ENCODE measurements at regions not wholly inside any gene's neighbourhood (a gene's known extent, or its start where the extent isn't known, plus 50 kb on each side); places are given as distances from the start of the nearest gene placed in this dataset.

DNA sequence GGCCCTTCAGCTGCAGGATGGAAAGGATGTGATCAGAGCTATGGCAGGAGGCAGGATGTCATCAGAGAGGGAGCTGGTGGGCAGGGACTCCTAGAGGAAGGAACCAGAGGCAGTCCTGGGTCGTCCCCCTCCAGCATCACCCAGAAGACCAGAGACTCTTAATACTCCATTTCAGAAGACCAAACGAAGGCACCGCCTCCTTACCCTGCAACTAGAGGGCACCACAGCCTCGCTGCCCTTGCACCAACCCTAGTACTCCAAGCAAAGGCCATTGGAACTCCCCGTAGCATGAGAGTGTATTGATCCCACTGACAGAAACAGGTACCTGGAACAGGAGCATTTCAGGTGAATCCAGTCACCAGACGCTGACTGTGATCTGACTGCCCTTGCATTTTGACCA lies 598.1 kb downstream of the NPHP4 start:
- DNase-seq = no peak

DNA sequence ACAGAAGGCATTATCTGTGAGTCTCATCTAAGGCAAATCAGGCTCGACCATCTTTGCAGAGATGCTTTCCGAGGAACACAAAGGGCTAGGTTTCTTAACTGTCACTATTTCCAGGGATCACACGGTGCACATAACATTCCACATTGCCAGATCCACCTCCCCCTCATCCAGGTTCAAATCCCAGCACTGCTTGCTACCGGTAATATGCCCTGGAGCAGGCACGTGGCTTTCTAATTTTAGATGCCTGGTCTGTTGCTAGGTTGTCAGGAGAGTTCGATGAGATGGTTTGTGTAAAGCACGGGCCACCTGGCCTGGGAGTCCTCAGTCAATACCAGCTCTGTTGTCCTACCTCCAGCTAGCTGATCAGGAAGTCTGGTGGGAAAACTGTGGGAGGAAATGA lies 598.6 kb downstream of the NPHP4 start:
- DNase-seq = no peak

DNA sequence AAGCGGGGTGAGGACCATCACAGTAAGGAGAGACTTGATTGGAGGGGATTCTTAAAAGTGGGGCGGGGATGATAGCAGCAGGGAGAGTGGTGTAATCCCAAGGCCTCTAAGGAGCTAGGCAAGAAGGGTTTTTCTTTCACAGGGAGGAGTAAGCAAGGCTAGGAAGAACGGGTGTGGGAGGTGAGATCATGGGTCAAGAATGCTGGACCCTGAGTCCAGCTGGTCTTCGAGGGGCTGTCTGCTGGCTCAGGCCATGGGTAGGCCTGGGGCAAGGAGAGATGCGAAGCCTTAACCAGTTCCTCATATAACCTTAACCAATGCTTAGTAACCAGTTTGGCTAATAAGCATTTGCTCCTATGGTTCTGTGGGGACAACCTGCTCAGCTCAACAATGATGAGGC lies 599.1 kb downstream of the NPHP4 start:
- no peak for DNase-seq

DNA sequence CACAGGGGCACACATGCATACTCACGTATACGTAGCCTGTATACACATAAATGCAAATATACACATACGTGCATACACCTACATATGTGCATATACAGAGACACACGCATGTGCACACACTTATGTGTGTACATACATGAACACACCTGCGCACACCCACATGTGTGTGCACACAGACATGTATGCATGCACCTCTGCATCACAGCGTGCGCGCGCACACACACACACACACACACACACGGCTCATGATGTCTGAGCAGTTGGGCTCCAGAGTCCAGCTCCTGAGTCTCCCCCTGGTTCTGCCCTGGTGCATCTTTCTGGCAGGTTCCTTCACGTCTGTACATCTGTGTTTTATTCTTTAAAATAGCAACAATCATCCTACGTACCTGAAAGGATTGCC lies 600.5 kb downstream of the NPHP4 start:
- DNase-seq = no peak

DNA sequence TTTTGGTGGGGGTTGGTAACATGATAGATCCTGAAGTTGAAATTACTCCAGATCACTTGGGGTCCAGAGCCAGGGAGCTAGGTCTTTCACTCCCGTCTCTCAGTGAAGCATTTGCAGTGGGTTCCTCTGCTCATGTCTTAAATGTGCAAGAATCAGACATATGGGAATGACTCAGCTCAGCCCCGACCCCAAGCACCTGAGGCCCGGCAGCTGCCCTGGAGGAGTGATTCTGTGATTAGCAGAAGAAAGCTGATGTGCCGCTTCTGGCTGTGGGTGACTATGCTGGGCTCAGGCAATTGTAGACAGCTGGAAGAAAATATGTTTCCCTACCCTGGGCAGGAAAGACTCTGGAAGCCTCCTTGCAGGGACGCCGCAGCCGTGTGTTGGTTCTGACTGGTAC lies 601.7 kb downstream of the NPHP4 start:
- DNase-seq = no peak

DNA sequence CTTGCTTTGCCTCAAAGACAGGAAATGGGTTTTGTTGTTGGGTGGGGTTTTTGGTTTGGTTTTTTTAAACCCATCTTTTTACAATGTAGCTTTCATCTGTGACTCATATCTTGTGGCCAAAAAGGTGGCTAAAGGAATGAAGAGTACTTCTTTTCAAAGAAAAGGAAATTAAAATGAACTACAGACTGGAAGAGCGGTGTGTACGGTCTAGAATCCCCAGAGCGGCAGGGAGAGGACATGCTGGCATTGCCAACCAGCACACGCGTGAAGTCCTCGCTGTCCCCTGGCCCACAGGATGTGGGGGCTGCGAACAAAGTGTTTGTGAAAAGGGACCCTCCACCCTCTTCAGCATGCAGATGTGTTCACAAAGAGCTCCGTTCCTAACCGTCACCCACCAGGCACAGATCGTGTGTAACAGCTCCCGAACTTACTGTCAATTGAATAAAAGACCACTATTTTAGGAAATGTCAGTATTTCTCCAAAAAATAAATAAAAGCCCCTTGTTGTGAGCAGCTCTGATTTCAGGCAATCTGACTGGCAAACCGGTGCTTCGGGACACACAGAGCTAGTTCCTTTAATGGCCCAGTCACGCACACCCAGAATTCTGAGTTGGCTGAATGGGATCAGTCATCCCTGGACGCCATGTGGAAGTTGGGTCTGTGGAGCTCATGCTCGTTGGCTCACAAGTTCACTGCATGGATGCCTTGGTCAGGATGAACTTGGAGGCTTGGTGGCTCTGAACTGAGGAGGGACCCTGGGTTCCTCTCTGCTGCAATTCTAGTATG lies 602.9 kb downstream of the NPHP4 start:
- DNase-seq = peak; percentile 14

DNA sequence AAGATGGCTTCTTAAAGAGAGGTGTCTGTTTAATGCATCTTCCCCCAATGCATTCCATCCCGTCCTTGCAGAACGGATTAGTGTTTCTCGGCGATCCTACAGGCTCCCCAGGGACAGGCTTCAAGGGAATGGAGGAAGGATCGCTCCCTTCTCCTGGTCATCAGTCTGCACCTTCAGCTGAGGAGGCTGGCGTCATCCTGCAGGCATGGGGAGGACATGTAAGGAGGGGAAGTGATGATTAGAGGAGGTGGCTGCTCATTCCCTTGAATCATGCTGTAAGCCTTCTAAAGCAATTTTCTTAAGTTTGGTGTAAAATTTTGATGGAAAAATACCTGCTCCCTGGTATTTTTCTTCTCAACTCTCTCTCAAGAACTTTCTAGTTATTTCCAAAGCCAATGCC lies 603.6 kb downstream of the NPHP4 start:
- no peak for DNase-seq

DNA sequence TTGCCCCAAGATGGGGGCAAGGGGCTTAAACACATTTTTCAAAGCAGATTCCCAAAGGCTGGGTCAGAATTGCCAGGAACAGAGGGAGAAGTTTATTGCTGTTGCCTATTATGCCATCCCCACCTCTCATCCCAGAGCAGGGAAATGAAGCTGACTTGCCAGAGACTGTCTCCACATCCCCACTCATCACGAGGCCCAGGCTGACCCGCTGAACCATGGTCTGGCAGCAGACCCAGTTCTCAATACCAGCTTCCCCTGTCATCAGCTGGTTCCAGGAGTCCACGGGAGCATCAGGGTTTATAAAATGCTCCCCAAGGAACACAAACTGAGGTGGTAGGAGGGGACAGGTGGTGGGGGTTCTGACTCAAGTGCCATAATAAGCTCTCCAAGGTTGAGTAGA lies 605.9 kb downstream of the NPHP4 start:
- no peak for DNase-seq

DNA sequence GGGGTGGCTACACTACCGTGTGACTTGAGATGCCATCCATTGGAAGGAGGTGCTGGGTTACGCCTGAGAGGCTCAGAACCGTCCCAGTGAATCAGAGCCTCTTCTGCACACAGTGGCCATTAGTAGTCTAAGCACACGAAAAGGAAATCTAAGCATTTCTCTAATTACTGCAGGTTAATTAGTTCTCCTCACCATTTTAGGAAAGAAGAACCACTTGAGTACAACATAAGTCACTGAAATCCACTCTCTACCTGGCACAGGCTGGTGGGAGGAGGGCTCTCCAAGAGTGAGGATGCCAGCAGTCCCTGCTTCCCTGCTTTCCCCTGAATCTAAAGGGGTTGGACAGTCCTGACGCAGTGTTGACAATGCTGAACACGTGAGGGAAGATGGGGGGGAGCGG lies 606.3 kb downstream of the NPHP4 start:
- DNase-seq = no peak

DNA sequence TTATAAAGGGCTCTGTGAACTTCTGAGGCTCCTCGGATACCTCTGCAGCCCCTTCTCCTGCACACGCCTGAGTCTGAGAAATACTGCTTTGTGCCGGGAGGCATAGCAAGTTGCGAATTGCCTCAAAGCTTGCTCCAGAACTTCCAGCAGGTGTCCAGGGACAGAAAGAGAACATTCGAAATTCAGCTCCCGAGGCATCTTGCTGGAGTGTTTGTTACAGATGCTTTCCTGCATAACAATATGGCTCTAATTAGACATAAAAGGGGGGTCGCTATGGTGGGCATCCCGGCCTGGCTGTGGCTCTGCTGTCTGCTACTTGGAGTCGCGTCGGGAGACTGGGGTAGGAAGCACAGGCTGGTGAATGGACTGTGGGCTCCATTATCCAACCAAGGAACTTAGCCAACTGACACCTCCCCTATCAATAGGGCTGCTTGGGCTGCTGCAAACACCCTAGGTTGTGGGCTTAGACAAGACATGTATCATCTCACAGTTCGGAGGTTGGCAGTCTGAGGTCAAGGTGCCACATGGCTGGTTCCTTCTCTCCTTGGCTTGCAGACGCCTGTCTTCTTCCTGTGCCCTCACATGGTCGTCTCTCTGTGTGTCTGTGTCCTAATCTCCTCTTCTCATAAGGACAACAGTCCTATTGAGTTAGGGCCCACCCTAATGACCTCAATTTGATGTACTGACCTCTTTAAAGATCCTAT lies 607.0 kb downstream of the NPHP4 start:
- no peak for DNase-seq

DNA sequence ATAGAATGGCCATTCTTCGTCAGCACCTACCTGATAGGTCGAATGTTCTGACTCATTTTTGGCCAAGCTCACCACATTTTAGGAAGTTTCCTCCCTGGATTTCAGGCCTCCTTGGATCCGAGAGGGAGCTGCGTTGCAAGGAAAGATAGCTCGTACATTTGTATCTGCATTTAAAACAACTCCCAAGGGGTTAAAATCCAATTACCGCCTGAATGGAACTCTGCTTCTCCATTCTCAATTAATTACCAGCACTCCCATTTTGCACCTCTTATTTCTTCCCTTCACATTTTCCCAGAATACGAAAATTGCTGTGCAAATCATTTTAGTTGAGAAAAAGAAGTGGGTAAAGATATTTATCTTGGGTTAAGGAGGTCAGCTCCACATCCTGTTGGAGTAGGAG lies 610.7 kb downstream of the NPHP4 start:
- DNase-seq = no peak

DNA sequence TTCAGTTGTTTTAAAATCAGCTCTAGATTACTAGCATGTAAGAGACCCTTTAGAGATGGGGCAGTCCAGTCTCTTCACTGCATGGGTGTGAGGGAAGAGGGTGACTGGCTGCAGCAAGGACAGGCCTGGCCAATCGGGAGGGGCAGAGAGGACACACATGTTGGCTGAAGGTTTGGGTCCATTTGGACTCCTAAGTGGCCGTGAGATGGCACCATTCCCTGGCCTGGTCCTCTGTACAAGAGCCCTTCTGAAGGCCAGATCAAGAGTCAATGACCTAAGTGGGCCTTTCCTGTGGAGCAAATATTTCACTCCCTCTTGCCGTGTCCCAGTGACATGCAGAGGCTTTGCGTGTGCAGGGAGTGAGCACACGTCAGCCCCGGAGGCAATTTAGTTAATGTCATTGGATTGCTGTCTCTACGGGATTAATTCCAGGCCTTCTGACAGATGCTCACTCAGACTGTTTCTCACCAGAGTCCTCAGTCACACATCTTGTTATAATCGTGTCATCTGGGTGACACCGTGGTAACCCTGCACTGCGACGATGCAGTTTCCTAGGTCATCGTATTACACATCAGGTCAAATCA lies 613.0 kb downstream of the NPHP4 start:
- no peak for DNase-seq

DNA sequence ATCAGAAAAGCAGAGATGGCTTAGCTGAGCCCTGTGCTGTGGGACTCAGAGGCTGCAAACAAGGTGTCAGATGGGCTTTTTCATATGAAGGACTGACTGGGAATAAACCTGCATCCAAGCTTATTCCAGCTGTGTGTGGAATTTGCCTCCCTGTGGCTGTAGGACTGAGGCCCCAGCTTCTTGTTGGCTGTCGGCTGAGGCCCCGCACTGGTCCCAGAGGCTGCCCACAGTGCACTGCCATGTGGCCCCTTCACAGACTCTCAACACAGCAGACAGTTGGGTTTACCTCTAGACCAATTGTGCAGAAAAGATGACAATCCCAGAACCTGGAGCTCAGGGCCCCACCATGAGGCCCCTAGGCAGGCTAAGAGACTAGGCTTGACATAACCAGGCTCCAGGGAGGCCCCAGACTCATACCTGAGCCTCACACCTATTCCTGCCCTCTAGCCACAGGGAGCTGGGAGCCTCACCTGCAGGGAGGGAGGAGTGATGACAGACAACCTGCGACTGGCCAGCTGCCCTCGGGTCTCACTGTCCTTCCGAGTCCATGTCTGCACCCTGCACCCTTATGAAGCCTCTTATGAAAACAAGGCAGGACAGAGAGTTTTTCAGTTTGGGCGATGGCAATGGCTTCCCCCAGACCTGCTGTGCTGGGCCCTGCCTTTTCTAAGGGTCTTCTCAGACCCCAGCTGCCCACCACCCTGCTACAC lies 615.5 kb downstream of the NPHP4 start:
- no peak for DNase-seq

DNA sequence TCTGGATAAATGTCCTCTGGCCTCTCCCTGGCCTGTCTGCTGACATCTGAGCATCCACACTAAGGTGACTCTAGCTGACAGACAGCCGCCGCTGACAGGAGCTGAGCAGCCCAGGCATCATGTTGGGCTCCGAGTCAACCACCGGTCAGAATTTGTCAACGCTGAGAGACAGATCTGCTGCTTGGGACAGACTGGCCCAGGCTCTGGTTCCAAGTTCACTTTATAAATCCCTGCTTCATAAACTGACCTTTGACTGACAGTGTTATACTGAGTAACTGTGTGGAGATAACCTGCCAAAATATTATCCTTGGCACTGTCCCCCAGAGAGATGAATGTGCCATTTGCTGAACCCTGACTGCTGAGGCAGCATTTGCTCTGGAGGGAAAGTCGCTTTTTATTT lies 616.7 kb downstream of the NPHP4 start:
- DNase-seq = no peak

DNA sequence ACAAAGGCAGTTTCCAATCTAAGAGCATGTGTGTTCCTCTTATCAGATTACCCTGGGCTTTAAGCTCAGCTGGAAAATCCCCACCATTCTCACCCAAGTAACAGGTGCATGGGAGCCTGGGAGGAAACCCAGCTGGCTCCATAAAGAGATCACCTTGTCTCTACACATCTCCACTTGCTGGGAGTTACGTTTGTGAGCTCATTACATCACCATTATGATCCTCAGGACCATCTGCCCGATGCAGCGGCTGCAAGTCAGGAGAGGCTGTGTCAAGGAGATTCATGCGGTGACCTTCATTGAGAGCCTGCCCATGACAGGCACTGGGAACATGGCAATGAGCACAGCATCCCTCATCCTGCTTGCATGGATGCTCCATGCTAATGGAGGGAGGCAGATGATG lies 618.0 kb downstream of the NPHP4 start:
- DNase-seq = no peak

DNA sequence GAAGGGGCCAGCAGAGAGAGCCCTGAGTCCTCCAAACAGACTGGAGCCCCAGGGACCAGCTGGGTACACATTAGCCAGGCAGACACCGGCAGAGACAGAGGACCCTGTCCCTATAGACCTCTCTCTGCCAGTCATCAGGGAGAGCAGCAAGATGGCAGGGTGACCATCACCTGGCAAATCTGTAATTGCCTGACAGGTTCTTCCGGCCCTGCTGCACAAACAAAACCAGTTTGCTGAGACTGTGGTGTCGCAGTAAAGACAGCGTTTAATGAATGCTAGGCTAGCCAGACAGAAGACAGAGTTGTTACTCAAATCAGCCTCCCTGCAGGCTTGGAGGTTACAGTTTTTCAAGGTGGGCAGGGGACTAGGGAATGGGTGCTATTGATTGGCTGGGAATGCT lies 618.9 kb downstream of the NPHP4 start:
- no peak for DNase-seq

DNA sequence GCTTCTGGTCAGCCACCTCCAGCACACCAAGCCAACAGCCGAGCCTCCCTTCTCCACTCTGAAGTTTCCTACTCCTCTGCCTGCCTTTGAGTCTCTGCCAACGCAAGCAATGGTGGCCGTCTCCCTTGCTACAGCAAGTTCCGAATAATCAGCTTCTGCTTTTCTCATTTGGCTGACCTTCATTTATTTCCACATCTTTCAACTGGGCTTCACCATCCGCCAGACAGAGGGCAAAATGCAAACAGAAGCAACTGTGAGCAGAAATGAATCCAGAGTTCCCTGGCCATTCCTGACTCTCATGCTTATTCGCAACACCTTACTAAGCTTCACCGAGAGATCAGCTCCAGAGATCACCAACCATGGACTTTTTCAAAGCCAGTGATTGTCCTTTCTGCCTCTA lies 621.0 kb downstream of the NPHP4 start:
- no peak for DNase-seq

DNA sequence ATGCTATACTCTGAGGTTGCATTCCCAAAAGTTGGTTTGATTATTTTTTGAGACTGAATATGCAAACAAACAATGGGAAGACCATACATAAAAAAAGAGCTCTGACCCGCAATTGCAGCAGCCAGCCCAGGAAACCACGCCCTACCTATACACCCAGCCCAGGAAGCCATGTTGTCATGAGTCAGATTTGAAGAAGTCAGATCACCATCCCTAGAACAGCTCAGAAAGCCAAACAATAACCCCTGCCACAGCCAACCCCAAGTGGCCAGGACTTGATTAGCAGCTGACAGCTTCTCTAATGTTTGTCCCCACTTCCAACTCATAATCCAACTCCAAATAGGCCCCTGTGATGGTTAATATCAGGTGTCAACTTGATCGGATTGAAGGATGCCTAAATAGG lies 621.9 kb downstream of the NPHP4 start:
- no peak for DNase-seq

DNA sequence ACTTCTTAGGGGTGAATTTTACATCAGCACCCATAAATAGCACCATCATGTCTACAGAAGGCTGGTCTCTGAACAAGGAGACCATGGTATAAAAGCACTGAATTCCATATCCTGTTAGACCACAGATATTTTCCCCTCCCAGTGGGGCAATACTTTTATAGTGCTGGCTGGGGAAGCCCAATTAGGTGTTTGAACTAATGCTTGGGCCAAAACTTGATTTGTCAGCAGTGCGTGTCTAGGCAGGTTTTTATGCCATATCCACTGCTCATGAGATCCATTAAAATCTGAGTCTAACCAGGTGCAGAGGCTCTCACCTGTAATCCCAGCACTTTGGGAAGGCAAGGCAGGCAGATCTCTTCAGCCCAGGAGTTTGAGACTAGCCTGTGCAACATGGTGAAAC lies 623.0 kb downstream of the NPHP4 start:
- DNase-seq = no peak

DNA sequence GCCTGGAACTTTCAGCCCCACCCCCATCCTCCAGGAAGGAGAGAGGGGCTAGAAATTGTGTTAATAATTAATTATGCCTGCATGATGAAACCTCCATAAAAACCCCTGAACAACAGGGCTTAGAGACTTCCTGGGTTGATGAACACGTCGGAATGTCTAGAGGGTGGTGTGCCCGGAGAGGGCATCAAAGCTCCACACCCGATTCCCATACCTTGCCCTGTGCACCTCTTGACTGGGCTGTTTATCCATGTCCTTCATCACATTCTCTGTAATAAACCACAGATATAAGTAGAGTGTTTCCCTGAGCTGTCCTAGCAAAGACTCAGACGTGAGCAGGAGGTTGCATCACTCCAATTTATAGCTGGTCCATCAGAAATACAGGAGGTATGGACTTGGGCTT lies 624.0 kb downstream of the NPHP4 start:
- DNase-seq = no peak

DNA sequence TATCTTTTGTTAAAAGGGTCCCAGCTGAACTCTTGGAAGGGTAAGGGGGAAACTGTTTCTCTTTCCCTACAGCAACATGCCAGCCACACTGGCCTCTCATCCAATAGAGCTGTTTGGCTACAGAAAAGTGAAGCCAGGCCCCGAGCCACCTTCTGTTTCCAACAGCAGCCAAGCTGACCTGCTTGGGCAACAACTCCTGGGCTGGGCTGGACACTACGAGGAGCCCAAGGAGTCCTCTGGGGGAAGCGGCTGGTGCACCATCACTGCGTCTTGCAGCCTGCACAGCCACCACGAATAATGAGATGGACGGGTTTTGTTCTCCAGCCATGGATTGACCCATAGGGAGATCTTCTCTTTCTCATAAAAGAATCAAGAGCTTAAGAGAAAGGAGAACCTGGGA lies 624.9 kb downstream of the NPHP4 start:
- no peak for DNase-seq

DNA sequence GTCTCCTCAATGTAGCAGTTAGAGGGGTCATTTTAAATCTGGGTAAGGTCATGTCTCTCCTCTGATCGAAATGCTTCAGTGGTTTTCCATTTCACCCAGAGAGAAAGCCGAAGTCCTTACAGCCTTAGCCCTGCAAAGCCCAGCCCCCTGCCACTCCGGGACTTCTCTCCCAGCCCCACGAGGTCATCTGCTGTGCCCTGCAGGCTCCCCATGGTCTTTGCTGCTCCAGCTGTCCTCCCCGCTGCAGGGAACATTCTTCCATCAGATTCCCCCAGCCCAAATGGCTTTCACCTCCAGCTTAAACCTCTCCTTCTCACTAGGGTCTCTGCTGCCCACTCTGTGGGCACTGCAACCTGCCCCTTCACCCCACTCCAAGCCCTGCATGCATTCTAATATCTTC lies 626.5 kb downstream of the NPHP4 start:
- no peak for DNase-seq

DNA sequence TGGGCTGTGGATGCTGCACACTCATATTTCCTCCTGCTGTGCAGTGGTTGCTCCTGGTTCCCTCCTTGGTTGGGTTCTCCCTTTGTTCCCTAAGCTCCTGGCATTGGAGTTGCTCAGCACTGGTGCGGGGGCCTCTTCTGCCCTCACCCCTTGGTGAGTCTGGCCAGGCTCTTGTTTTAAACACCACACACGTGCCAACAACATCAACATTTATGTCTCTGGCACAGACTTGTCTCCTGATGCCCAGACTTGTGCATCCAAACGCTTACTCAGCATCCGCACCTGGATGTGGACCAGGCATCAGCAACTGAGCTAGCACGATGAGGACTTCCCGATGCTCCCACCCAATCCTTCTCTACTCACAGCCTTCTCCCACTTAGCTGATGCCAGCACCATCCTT lies 627.6 kb downstream of the NPHP4 start:
- no peak for DNase-seq

DNA sequence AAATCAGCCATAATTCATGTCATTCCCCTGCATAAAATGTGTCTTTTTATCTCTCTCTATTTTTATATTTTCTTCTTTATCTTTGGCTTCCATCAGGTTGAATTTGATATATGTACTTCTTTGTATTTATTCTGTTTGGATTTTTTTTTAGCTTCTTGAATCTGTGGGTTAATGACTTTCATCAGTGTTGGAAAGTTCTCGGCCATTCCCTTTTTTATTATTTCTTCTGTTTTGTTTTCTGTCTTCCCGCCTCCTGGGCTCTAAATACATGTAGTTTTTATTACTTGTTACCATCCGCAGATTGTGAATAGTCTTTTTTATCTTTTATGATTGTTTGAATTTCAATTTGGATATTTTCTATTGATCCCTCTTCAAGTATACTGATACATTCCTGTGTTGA lies 637.5 kb downstream of the NPHP4 start:
- DNase-seq = no peak

Measured in NK-92 treated with Interleukin-12 subunit alpha and Interleukin-12 subunit beta, amount 100 ng/mL, for 24 hours (cell line).